GM23248 (cell line): ENCODE measurements at regions not wholly inside any gene's neighbourhood (a gene's known extent, or its start where the extent isn't known, plus 50 kb on each side); places are given as distances from the start of the nearest gene placed in this dataset.

Experiments used
- EZH2 ChIP-seq: fragments of 200-600 bp; sonication (generic); IDR thresholded peaks from 2 replicates; pipeline ENCODE4 v1.6.1; 2018; ENCODE audit warnings: antibody characterized with exemption, mild to moderate bottlenecking; ENCODE audit not compliant: insufficient read depth, poor library complexity, severe bottlenecking
- EZH2phosphoT487 ChIP-seq: fragments of 200-600 bp; sonication (generic); IDR thresholded peaks from 2 replicates; pipeline ENCODE4 v1.6.1; 2018; ENCODE audit warnings: antibody characterized with exemption, moderate library complexity, mild to moderate bottlenecking, low read depth; ENCODE audit not compliant: insufficient read depth

- no peak for TF ChIP-seq EZH2
- TF ChIP-seq EZH2phosphoT487 = no peak
Measured at GRCh38 chr3:178019645-178020044, 516.6 kb upstream of the KCNMB2 start.
